ENCODE measurements at regions not wholly inside any gene's neighbourhood (a gene's known extent, or its start where the extent isn't known, plus 50 kb on each side); places are given as distances from the start of the nearest gene placed in this dataset.

DNA sequence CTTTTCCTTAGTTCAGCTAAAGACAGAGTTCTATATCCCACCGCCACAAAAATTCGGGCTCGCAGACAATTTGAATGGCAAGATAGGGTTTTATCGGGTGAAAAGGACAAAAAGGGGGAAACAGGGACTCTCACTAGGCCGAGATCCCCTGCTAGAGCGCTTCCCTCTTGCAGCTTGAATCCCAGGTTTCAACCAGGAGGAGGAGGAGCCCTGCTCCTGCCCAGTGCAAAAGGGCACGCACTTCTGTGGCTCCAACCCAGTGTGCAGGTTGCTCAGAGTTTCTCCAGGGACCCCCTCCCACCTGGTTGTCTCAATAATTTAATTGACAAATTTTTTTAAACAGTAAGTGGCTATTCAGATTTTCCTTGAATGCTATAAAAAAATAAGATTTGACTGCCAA lies 152.6 kb upstream of the LUZP2 start:
- H3K9me3 ChIP-seq, result no peaks in the 10 kb centered on the region
- intact Hi-C loops (cut with DNase I; ENCODE audit: low total_unique reads) (no loop called here), in situ Hi-C loops (cut with MboI; ENCODE audit: low sequenced_read_pairs in 4 of 4) (no loop called here)
- no peak overlapping the region for H3K27ac ChIP-seq
- no peaks in the 10 kb centered on the region for H3K36me3 ChIP-seq
- TF ChIP-seq CTCF (IDR thresholded peaks at IDR 0.05 in 4 of 5, conservative IDR thresholded peaks at IDR 0.05 in 1 of 5) (no peak), POLR2A (IDR thresholded peaks at IDR 0.05) (no peak)
- no peaks in the 10 kb centered on the region for H3K4me1 ChIP-seq
- no peak overlapping the region for H3K4me3 ChIP-seq
- no peak for DNase-seq
- ATAC-seq, result no peak
- no peaks in the 10 kb centered on the region for H3K27me3 ChIP-seq

- TF ChIP-seq CTCF (IDR thresholded peaks at IDR 0.05 in 4 of 5, conservative IDR thresholded peaks at IDR 0.05 in 1 of 5) (no peak), POLR2A (IDR thresholded peaks at IDR 0.05) (no peak)
- Histone ChIP-seq H3K27me3 (no peaks in the 10 kb centered on the region), H3K27ac (no peak overlapping the region), H3K9me3 (no peaks in the 10 kb centered on the region), H3K4me1 (no peaks in the 10 kb centered on the region), H3K36me3 (no peaks in the 10 kb centered on the region), H3K4me3 (no peak overlapping the region)
- intact Hi-C loops (cut with DNase I; ENCODE audit: low total_unique reads), result no loop called here
- ATAC-seq (no peak), DNase-seq (no peak)
- in situ Hi-C loops (cut with MboI; ENCODE audit: low sequenced_read_pairs in 4 of 4), result no loop called here
Measured at GRCh38 chr11:24348908-24349307, 147.9 kb upstream of the LUZP2 start.

- Histone ChIP-seq H3K27me3 (no peaks in the 10 kb centered on the region), H3K9me3 (no peaks in the 10 kb centered on the region), H3K4me1 (no peaks in the 10 kb centered on the region), H3K27ac (no peak overlapping the region), H3K4me3 (no peak overlapping the region), H3K36me3 (no peaks in the 10 kb centered on the region)
- TF ChIP-seq CTCF (IDR thresholded peaks at IDR 0.05 in 4 of 5, conservative IDR thresholded peaks at IDR 0.05 in 1 of 5) (no peak), POLR2A (IDR thresholded peaks at IDR 0.05) (no peak)
- ATAC-seq (no peak), DNase-seq (no peak)
- in situ Hi-C loops (cut with MboI; ENCODE audit: low sequenced_read_pairs in 4 of 4) (no loop called here), intact Hi-C loops (cut with DNase I; ENCODE audit: low total_unique reads) (no loop called here)
Measured at GRCh38 chr11:24351179-24351578, 145.7 kb upstream of the LUZP2 start.

DNA sequence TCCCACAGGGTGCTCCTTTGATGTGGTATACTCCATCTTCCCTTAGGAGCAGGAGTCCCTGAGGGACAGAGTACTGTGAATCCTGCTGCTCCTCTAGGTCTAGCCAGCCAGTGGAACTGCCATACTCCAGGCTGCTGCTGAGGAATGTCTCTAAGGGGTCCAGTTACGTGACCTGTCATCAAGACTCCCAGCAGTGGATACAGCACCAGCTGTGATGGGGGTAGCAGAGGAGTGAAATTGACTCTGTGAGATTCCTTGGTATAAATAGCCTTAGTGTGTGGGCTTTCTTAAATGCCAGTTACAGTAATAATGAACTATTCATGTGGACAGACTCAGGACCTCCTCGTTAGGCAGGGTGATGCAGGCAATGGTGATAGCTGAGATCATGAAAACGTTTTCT lies 140.4 kb upstream of the LUZP2 start:
- H3K27me3 ChIP-seq, result no peaks in the 10 kb centered on the region
- H3K9me3 ChIP-seq, result no peaks in the 10 kb centered on the region
- H3K4me1 ChIP-seq, result no peaks in the 10 kb centered on the region
- H3K27ac ChIP-seq, result no peak overlapping the region
- intact Hi-C loops (cut with DNase I; ENCODE audit: low total_unique reads) (no loop called here), in situ Hi-C loops (cut with MboI; ENCODE audit: low sequenced_read_pairs in 4 of 4) (no loop called here)
- TF ChIP-seq POLR2A (IDR thresholded peaks at IDR 0.05) (no peak), CTCF (IDR thresholded peaks at IDR 0.05 in 4 of 5, conservative IDR thresholded peaks at IDR 0.05 in 1 of 5) (no peak)
- no peak overlapping the region for H3K4me3 ChIP-seq
- ATAC-seq (no peak), DNase-seq (no peak)
- no peaks in the 10 kb centered on the region for H3K36me3 ChIP-seq

GRCh38 chr11:24357620-24358410 lies 139.0 kb upstream of the LUZP2 start:
- H3K36me3 ChIP-seq, result no peaks in the 10 kb centered on the region
- H3K27me3 ChIP-seq, result no peaks in the 10 kb centered on the region
- ATAC-seq, result no peak
- TF ChIP-seq POLR2A (IDR thresholded peaks at IDR 0.05) (no peak), CTCF (IDR thresholded peaks at IDR 0.05 in 4 of 5, conservative IDR thresholded peaks at IDR 0.05 in 1 of 5) (no peak)
- intact Hi-C loops (cut with DNase I; ENCODE audit: low total_unique reads), result no loop called here
- H3K4me3 ChIP-seq, result no peak overlapping the region
- H3K27ac ChIP-seq, result no peak overlapping the region
- in situ Hi-C loops (cut with MboI; ENCODE audit: low sequenced_read_pairs in 4 of 4), result no loop called here
- no peaks in the 10 kb centered on the region for H3K9me3 ChIP-seq
- DNase-seq, result no peak
- no peaks in the 10 kb centered on the region for H3K4me1 ChIP-seq
